SK-N-SH treated with all-trans-retinoic acid at 6 μM for 48 hours (cell line): ENCODE measurements at regions not wholly inside any gene's neighbourhood (a gene's known extent, or its start where the extent isn't known, plus 50 kb on each side); places are given as distances from the start of the nearest gene placed in this dataset.

Experiments
- ATAC-seq: fragments of 200-7000 bp; cut with Tn5 transposase; 3 replicates; pipeline ENCODE4 v1.9.1; 2020; ENCODE audit warnings: mild to moderate bottlenecking, moderate library complexity
- BACH2 ChIP-seq: fragments of 250-450 bp; sonication (Bioruptor Pico); IDR thresholded peaks from 2 replicates; pipeline ENCODE4 v1.9.0; 2021; ENCODE audit warnings: mild to moderate bottlenecking, borderline replicate concordance
- CSDC2 ChIP-seq: fragments of 250-450 bp; sonication (Bioruptor Pico); IDR thresholded peaks from 2 replicates; pipeline ENCODE4 v1.5.0; 2020; ENCODE audit warnings: mild to moderate bottlenecking, moderate library complexity
- ESRRG ChIP-seq: fragments of 250-450 bp; sonication (Bioruptor Pico); IDR thresholded peaks from 2 replicates; pipeline ENCODE4 v1.6.1; 2021; ENCODE audit warnings: mild to moderate bottlenecking
- OSR1 ChIP-seq: fragments of 250-450 bp; sonication (Bioruptor Pico); IDR thresholded peaks from 2 replicates; pipeline ENCODE4 v1.8.0; 2022; ENCODE audit warnings: moderate library complexity, mild to moderate bottlenecking, inconsistent platforms
- PATZ1 ChIP-seq: fragments of 250-450 bp; sonication (Bioruptor Pico); IDR thresholded peaks from 2 replicates; pipeline ENCODE4 v1.8.0; 2020; ENCODE audit warnings: mild to moderate bottlenecking, moderate library complexity, borderline replicate concordance
- PPARA ChIP-seq: fragments of 250-450 bp; sonication (Bioruptor Pico); IDR thresholded peaks from 2 replicates; pipeline ENCODE4 v1.5.0; 2020; ENCODE audit warnings: mild to moderate bottlenecking, borderline replicate concordance
- RARB ChIP-seq: fragments of 250-450 bp; sonication (Bioruptor Pico); IDR thresholded peaks from 2 replicates; pipeline ENCODE4 v1.8.0; 2021; ENCODE audit warnings: mild to moderate bottlenecking, moderate library complexity
- SNAI2 ChIP-seq: fragments of 250-450 bp; sonication (Bioruptor Pico); IDR thresholded peaks from 2 replicates; pipeline ENCODE4 v1.5.0; 2020; ENCODE audit warnings: mild to moderate bottlenecking, moderate library complexity
- TCF4 ChIP-seq: fragments of 250-450 bp; sonication (Bioruptor Pico); IDR thresholded peaks from 2 replicates; pipeline ENCODE4 v1.8.0; 2021; ENCODE audit warnings: mild to moderate bottlenecking, moderate library complexity, borderline replicate concordance
- ZC3H10 ChIP-seq: fragments of 250-450 bp; sonication (Bioruptor Pico); IDR thresholded peaks from 2 replicates; pipeline ENCODE4 v1.5.1; 2021; ENCODE audit warnings: mild to moderate bottlenecking, moderate library complexity
- ZNF70 ChIP-seq: fragments of 450-650 bp; formaldehyde crosslinking; IDR thresholded peaks from 2 replicates; pipeline ENCODE4 v1.5.0; 2020; ENCODE audit warnings: mild to moderate bottlenecking, moderate library complexity
- TF ChIP-seq, protein P1 (sequence below): fragments of 250-450 bp; sonication (Bioruptor Pico); IDR thresholded peaks from 2 replicates; pipeline ENCODE4 v1.5.1; 2021; ENCODE audit warnings: mild to moderate bottlenecking, moderate library complexity
- TF ChIP-seq, protein P2 (sequence below): fragments of 250-450 bp; sonication (Bioruptor Pico); IDR thresholded peaks from 2 replicates; pipeline ENCODE4 v1.5.1; 2020; ENCODE audit warnings: low read depth, mild to moderate bottlenecking, moderate library complexity
- TF ChIP-seq, protein P3 (sequence below): fragments of 250-450 bp; sonication (Bioruptor Pico); IDR thresholded peaks from 2 replicates; pipeline ENCODE4 v1.8.0; 2021; ENCODE audit warnings: low read depth, mild to moderate bottlenecking, moderate library complexity, borderline replicate concordance
- TF ChIP-seq, protein P4 (sequence below): fragments of 250-450 bp; sonication (Bioruptor Pico); IDR thresholded peaks from 2 replicates; pipeline ENCODE4 v1.5.0; 2020; ENCODE audit warnings: mild to moderate bottlenecking, moderate library complexity

DNA sequence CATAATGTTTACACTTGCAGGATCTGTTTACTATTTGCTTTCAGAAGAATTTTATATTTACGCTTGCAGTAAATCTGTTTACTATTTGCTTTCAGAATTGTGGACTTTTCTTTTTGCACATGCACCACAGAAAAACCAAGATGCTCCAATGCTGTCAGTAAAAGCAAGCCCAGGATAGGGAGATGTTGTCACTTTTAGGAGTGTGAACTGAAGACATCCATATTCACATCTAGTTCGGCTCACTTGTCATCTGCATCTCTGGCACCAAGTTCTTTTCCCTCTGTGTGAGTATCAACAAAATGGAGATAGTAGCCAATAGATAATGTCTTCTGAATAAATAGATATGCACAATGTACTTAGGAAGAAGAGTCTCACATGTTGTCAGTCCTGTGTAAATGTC, 109.3 kb upstream of the MXRA5 start (continued):
- TF ChIP-seq, protein P1, sequence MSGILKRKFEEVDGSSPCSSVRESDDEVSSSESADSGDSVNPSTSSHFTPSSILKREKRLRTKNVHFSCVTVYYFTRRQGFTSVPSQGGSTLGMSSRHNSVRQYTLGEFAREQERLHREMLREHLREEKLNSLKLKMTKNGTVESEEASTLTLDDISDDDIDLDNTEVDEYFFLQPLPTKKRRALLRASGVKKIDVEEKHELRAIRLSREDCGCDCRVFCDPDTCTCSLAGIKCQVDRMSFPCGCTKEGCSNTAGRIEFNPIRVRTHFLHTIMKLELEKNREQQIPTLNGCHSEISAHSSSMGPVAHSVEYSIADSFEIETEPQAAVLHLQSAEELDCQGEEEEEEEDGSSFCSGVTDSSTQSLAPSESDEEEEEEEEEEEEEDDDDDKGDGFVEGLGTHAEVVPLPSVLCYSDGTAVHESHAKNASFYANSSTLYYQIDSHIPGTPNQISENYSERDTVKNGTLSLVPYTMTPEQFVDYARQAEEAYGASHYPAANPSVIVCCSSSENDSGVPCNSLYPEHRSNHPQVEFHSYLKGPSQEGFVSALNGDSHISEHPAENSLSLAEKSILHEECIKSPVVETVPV (CRISPR knock-in tag) = no peak
- TF ChIP-seq RARB (CRISPR knock-in tag) = no peak
- TF ChIP-seq CSDC2 (CRISPR knock-in tag) = no peak
- TF ChIP-seq, protein P2, sequence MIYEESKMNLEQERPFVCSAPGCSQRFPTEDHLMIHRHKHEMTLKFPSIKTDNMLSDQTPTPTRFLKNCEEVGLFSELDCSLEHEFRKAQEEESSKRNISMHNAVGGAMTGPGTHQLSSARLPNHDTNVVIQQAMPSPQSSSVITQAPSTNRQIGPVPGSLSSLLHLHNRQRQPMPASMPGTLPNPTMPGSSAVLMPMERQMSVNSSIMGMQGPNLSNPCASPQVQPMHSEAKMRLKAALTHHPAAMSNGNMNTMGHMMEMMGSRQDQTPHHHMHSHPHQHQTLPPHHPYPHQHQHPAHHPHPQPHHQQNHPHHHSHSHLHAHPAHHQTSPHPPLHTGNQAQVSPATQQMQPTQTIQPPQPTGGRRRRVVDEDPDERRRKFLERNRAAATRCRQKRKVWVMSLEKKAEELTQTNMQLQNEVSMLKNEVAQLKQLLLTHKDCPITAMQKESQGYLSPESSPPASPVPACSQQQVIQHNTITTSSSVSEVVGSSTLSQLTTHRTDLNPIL = no peak
- TF ChIP-seq, protein P3, sequence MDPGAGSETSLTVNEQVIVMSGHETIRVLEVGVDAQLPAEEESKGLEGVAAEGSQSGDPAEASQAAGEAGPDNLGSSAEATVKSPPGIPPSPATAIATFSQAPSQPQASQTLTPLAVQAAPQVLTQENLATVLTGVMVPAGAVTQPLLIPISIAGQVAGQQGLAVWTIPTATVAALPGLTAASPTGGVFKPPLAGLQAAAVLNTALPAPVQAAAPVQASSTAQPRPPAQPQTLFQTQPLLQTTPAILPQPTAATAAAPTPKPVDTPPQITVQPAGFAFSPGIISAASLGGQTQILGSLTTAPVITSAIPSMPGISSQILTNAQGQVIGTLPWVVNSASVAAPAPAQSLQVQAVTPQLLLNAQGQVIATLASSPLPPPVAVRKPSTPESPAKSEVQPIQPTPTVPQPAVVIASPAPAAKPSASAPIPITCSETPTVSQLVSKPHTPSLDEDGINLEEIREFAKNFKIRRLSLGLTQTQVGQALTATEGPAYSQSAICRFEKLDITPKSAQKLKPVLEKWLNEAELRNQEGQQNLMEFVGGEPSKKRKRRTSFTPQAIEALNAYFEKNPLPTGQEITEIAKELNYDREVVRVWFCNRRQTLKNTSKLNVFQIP (CRISPR knock-in tag) = no peak
- TF ChIP-seq BACH2 = no peak
- TF ChIP-seq ESRRG (CRISPR knock-in tag) = no peak
- no peak for TF ChIP-seq TCF4 (CRISPR knock-in tag)

DNA sequence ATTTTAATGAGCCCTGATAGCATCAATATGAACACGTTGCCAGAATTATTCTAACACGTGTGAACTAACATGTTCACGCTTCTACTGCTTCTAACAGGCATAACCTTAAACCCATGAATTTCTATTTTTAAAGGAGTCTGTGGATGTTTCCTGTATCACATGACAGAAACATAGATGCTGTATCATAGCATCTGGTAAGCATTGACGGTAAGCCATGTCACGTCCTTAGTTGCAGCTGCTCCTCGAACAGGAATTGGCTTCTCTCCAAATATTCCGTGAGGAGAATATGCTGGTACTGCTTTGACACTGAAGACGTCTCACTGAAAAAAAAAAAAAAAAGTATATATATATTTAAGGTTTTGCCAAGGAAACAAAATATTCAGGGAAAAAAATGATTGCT, 105.1 kb upstream of the MXRA5 start:
- TF ChIP-seq, protein P4, sequence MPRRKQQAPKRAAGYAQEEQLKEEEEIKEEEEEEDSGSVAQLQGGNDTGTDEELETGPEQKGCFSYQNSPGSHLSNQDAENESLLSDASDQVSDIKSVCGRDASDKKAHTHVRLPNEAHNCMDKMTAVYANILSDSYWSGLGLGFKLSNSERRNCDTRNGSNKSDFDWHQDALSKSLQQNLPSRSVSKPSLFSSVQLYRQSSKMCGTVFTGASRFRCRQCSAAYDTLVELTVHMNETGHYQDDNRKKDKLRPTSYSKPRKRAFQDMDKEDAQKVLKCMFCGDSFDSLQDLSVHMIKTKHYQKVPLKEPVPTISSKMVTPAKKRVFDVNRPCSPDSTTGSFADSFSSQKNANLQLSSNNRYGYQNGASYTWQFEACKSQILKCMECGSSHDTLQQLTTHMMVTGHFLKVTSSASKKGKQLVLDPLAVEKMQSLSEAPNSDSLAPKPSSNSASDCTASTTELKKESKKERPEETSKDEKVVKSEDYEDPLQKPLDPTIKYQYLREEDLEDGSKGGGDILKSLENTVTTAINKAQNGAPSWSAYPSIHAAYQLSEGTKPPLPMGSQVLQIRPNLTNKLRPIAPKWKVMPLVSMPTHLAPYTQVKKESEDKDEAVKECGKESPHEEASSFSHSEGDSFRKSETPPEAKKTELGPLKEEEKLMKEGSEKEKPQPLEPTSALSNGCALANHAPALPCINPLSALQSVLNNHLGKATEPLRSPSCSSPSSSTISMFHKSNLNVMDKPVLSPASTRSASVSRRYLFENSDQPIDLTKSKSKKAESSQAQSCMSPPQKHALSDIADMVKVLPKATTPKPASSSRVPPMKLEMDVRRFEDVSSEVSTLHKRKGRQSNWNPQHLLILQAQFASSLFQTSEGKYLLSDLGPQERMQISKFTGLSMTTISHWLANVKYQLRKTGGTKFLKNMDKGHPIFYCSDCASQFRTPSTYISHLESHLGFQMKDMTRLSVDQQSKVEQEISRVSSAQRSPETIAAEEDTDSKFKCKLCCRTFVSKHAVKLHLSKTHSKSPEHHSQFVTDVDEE = no peak
- TF ChIP-seq PPARA (CRISPR knock-in tag) = no peak
- TF ChIP-seq SNAI2 = no peak
- TF ChIP-seq, protein P2 = no peak
- TF ChIP-seq ESRRG (CRISPR knock-in tag) = no peak
- TF ChIP-seq, protein P1 (CRISPR knock-in tag) = no peak
- TF ChIP-seq, protein P3 (CRISPR knock-in tag) = no peak
- TF ChIP-seq ZC3H10 (CRISPR knock-in tag) = no peak
- no peak for TF ChIP-seq ZNF70 (CRISPR knock-in tag)
- no peak for TF ChIP-seq OSR1
- TF ChIP-seq BACH2 = no peak
- no peak for TF ChIP-seq PATZ1
- ATAC-seq = no peak
